K562 (cell line): ENCODE measurements at regions not wholly inside any gene's neighbourhood (a gene's known extent, or its start where the extent isn't known, plus 50 kb on each side); places are given as distances from the start of the nearest gene placed in this dataset.

Source experiments
- ATAC-seq: fragments of 200-7000 bp; cut with Tn5 transposase; 3 replicates; pipeline ENCODE4 v1.9.1; 2020; ENCODE audit warnings: moderate library complexity
- BruUV-seq: library from RNA; stranded (reverse); fragments of 400-500 nt; replicated peaks from 2 replicates; lab custom pipeline; 2021; lab: Mats Ljungman, UMichigan
- CTCF ChIA-PET: fragments of 300-600 bp; formaldehyde crosslinking; extraction: SDS; loops from one replicate; lab custom pipeline; 2021; ENCODE audit warnings: low intra/inter-chr PET ratio; lab: Yijun Ruan, JAX
- POLR2A ChIA-PET: fragments of 300-600, 350-650 bp; sonication (Branson Sonifier 250); formaldehyde crosslinking; extraction: SDS; loops from one replicate; lab custom pipeline; 2021; ENCODE audit warnings: antibody characterized with exemption, inconsistent platforms; lab: Yijun Ruan, JAX
- DNase-seq, 4 experiments: peaks; one replicate each; pipeline versions ENCODE4 v3.0.0 to v3.0.0-alpha.2; 2011 to 2018; ENCODE audit warnings: low spot score in 3 of 4, mixed read lengths in 3 of 4; ENCODE audit errors: extremely low read depth in 1 of 4
- FAIRE-seq: peaks from 2 replicates; lab custom pipeline; 2011; peaks lifted over from hg19 to GRCh38; lab: Jason Lieb, UNC
- H2AFZ ChIP-seq: 2 replicates; pipeline ENCODE4 v1.6.0; 2011; ENCODE audit warnings: low read depth, low read length, control low read depth, inconsistent platforms
- H3K27ac ChIP-seq: fragments of 200-600 bp; 3 replicates; pipeline ENCODE4 v1.8.0; 2011; ENCODE audit warnings: low read depth, mild to moderate bottlenecking, control low read depth, inconsistent platforms, low read length, moderate library complexity, mixed read lengths; ENCODE audit errors: extremely low read depth
- H3K27me3 ChIP-seq, 2 experiments: fragments of 300-600 bp in 1 of 2; 2 replicates in 1 of 2; 3 replicates in 1 of 2; pipeline versions ENCODE4 v1.6.0 to v1.8.0; 2011; ENCODE audit warnings: inconsistent platforms in 2 of 2, low read length in 2 of 2, mild to moderate bottlenecking in 1 of 2, mixed read lengths in 1 of 2, moderate library complexity in 1 of 2; ENCODE audit not compliant: control insufficient read depth in 2 of 2, insufficient read depth in 2 of 2
- H3K36me3 ChIP-seq: fragments of 300-600 bp; 3 replicates; pipeline ENCODE4 v1.8.0; 2011; ENCODE audit warnings: mild to moderate bottlenecking, low read length, inconsistent platforms; ENCODE audit not compliant: control insufficient read depth, insufficient read depth
- H3K4me1 ChIP-seq, 2 experiments: fragments of 200-600 bp in 1 of 2; replicated peaks in 1 of 2; 2 replicates in 1 of 2; 3 replicates in 1 of 2; pipeline versions ENCODE4 v1.5.1 to v1.8.0; 2011; ENCODE audit warnings: inconsistent platforms in 2 of 2, low read length in 2 of 2, mild to moderate bottlenecking in 1 of 2, mixed read lengths in 1 of 2, moderate library complexity in 1 of 2; ENCODE audit not compliant: control insufficient read depth in 2 of 2, insufficient read depth in 2 of 2
- H3K4me2 ChIP-seq: 2 replicates; pipeline ENCODE4 v1.6.1; 2011; ENCODE audit warnings: low read length, control low read depth, inconsistent platforms, mixed read lengths; ENCODE audit not compliant: insufficient read depth
- H3K4me3 ChIP-seq: fragments of 200-600 bp; sonication (generic), shearing (Covaris generic); 2 replicates; pipeline ENCODE4 v1.5.1; 2016; ENCODE audit warnings: control low read depth, inconsistent platforms
- H3K79me2 ChIP-seq: fragments of 200-600 bp; 3 replicates; pipeline ENCODE4 v1.8.0; 2011; ENCODE audit warnings: low read length, inconsistent platforms; ENCODE audit not compliant: control insufficient read depth, insufficient read depth
- H3K9ac ChIP-seq, 2 experiments: 2 replicates each; pipeline versions ENCODE4 v1.6.0 to v1.6.1; 2011; ENCODE audit warnings: low read depth in 2 of 2, low read length in 2 of 2, control low read depth in 1 of 2, inconsistent platforms in 1 of 2, mild to moderate bottlenecking in 1 of 2, mixed read lengths in 1 of 2; ENCODE audit not compliant: insufficient read depth in 1 of 2
- H3K9me1 ChIP-seq: one replicate; pipeline ENCODE4 v1.6.0; 2011; ENCODE audit warnings: inconsistent platforms, mild to moderate bottlenecking, low read length, moderate library complexity; ENCODE audit not compliant: control insufficient read depth, insufficient read depth
- H3K9me3 ChIP-seq: replicated peaks from 2 replicates; pipeline ENCODE4 v1.5.1; 2011; ENCODE audit warnings: low read depth, low read length, inconsistent platforms; ENCODE audit not compliant: control insufficient read depth, insufficient read depth
- H4K20me1 ChIP-seq: replicated peaks from 2 replicates; pipeline ENCODE4 v1.6.1; 2011; ENCODE audit warnings: low read length, inconsistent platforms, mixed read lengths; ENCODE audit not compliant: control insufficient read depth, insufficient read depth
- C11orf30 ChIP-seq: fragments of 450-650 bp; IDR thresholded peaks from 2 replicates; pipeline ENCODE4 v1.6.1; 2016; ENCODE audit warnings: low read depth, mild to moderate bottlenecking
- CAMTA2 ChIP-seq: fragments of 250-450 bp; sonication (Bioruptor Pico); conservative IDR thresholded peaks from 2 replicates; pipeline ENCODE4 v1.5.1; 2022
- CHD4 ChIP-seq: fragments of 200-600 bp; sonication (generic); IDR thresholded peaks from 3 replicates; pipeline ENCODE4 v1.6.1; 2012; ENCODE audit warnings: low read depth, mild to moderate bottlenecking, mixed read lengths, low read length, inconsistent platforms; ENCODE audit not compliant: insufficient read depth, insufficient replicate concordance, poor library complexity, severe bottlenecking
- CREM ChIP-seq: IDR thresholded peaks from 2 replicates; pipeline ENCODE4 v1.6.1; 2014; ENCODE audit warnings: antibody characterized with exemption, low read depth
- GTF2B ChIP-seq: IDR thresholded peaks from 2 replicates; pipeline ENCODE4 v1.6.1; 2011; ENCODE audit not compliant: insufficient read length; ENCODE audit errors: extremely low read depth
- KDM1A ChIP-seq, 2 experiments: fragments of 450-650 bp; IDR thresholded peaks; 2 replicates each; pipeline ENCODE4 v1.6.1; 2016; ENCODE audit warnings: mild to moderate bottlenecking in 2 of 2
- KDM5B ChIP-seq: fragments of 200-600 bp; sonication (generic); IDR thresholded peaks from 2 replicates; pipeline ENCODE4 v1.6.1; 2012; ENCODE audit warnings: low read depth, mild to moderate bottlenecking, moderate library complexity, low read length, control low read depth, inconsistent platforms; ENCODE audit not compliant: insufficient replicate concordance
- MCM5 ChIP-seq: fragments of 450-650 bp; IDR thresholded peaks from 2 replicates; pipeline ENCODE4 v1.6.1; 2016; ENCODE audit warnings: low read depth
- PBX2 ChIP-seq, 2 experiments: IDR thresholded peaks in 1 of 2; conservative IDR thresholded peaks in 1 of 2; 2 replicates each; pipeline ENCODE4 v1.6.1; 2016; ENCODE audit warnings: low read depth in 2 of 2, mild to moderate bottlenecking in 1 of 2, missing compliant biosample characterization in 1 of 2, missing genetic modification characterization in 1 of 2, moderate library complexity in 1 of 2
- PTTG1 ChIP-seq: fragments of 450-650 bp; IDR thresholded peaks from 2 replicates; pipeline ENCODE4 v1.6.1; 2016; ENCODE audit warnings: low read depth, mild to moderate bottlenecking, missing genetic modification characterization, missing compliant biosample characterization
- RAD21 ChIP-seq, 2 experiments: fragments of 250-450 bp in 1 of 2; fragments of 450-650 bp in 1 of 2; sonication (Bioruptor Pico) in 1 of 2; formaldehyde crosslinking in 1 of 2; IDR thresholded peaks in 1 of 2; conservative IDR thresholded peaks in 1 of 2; 2 replicates each; pipeline versions ENCODE4 v1.4.0 to v1.8.0; 2020 to 2022; ENCODE audit warnings: mild to moderate bottlenecking in 2 of 2, moderate library complexity in 1 of 2
- TARDBP ChIP-seq: fragments of 450-650 bp; IDR thresholded peaks from 2 replicates; pipeline ENCODE4 v1.6.1; 2016
- TCF7 ChIP-seq: sonication (generic); IDR thresholded peaks from 2 replicates; pipeline ENCODE4 v1.6.1; 2016; ENCODE audit warnings: antibody characterized with exemption, borderline replicate concordance
- TGIF2 ChIP-seq: sonication (generic); formaldehyde crosslinking; IDR thresholded peaks from 2 replicates; pipeline ENCODE4 v1.8.1; 2022; ENCODE audit warnings: mild to moderate bottlenecking, missing genetic modification reagents, moderate library complexity
- TRIM24 ChIP-seq, 2 experiments: fragments of 450-650 bp; IDR thresholded peaks; 2 replicates each; pipeline ENCODE4 v1.6.1; 2016
- ZFP36 ChIP-seq: fragments of 150-350 bp; IDR thresholded peaks from 2 replicates; pipeline ENCODE4 v1.6.1; 2018; ENCODE audit warnings: low read length, low read depth; ENCODE audit not compliant: partially characterized antibody
- ZNF239 ChIP-seq: fragments of 250-450 bp; sonication (Bioruptor Pico); IDR thresholded peaks from 2 replicates; pipeline ENCODE4 v1.4.0; 2020; ENCODE audit warnings: mild to moderate bottlenecking
- WGBS: fragments of 100-300 bp; shearing (Covaris generic); methylation state at CpG from one replicate; pipeline ENCODE4 v1.1.6; 2016; ENCODE audit warnings: low coverage, mixed read lengths; ENCODE audit not compliant: insufficient coverage; ENCODE audit errors: missing lambda C conversion rate; 5-methylcytosine and 5-hydroxymethylcytosine counted together
- in situ Hi-C: fragments of 300-500 bp; cut with MboI; formaldehyde crosslinking; loops from 4 replicates; pipeline ENCODE4 v1.15.0; 2018; ENCODE audit warnings: inconsistent platforms, mixed read lengths
- intact Hi-C: fragments of 100-400 bp; cut with micrococcal nuclease; formaldehyde crosslinking; loops from 2 replicates; pipeline ENCODE4 v1.14.2; 2022
- TF ChIP-seq, protein P1 (sequence below): fragments of 250-450 bp; sonication (Bioruptor Pico); IDR thresholded peaks from 2 replicates; pipeline ENCODE4 v1.4.0; 2020

- FAIRE-seq (peak; percentile 100), DNase-seq (peak; percentile 31 to 92 (median 58))
- peak; percentile 35 to 61; a peak in 2 of 4 replicates for TF ChIP-seq TRIM24 (IDR thresholded peaks at IDR 0.05)
- TF ChIP-seq ZNF239: no peak
- TF ChIP-seq C11orf30: peak; percentile 96
- no peak for TF ChIP-seq ZFP36
- TF ChIP-seq PTTG1 (tag): no peak
- TF ChIP-seq CAMTA2 (CRISPR knock-in tag): no peak
- no peak for TF ChIP-seq TGIF2 (CRISPR knock-in tag)
- TF ChIP-seq KDM1A (IDR thresholded peaks at IDR 0.05): peak; percentile 98
- TF ChIP-seq RAD21 (CRISPR knock-in tag; conservative IDR thresholded peaks at IDR 0.05 in 1 of 2, IDR thresholded peaks at IDR 0.05 in 1 of 2): peak in 1 of 2 experiments; percentile 30; a peak in 3 of 4 replicates
- TF ChIP-seq TARDBP: no peak
- TF ChIP-seq TCF7: no peak
- peak; percentile 54 for TF ChIP-seq KDM5B
- TF ChIP-seq PBX2 (CRISPR knock-in tag; IDR thresholded peaks at IDR 0.05; ENCODE audit: low read depth): no peak
- TF ChIP-seq PBX2 (tag; conservative IDR thresholded peaks at IDR 0.05; ENCODE audit: low read depth): peak; percentile 73
- no peak for TF ChIP-seq MCM5
- TF ChIP-seq GTF2B: no peak
- TF ChIP-seq, protein P1, sequence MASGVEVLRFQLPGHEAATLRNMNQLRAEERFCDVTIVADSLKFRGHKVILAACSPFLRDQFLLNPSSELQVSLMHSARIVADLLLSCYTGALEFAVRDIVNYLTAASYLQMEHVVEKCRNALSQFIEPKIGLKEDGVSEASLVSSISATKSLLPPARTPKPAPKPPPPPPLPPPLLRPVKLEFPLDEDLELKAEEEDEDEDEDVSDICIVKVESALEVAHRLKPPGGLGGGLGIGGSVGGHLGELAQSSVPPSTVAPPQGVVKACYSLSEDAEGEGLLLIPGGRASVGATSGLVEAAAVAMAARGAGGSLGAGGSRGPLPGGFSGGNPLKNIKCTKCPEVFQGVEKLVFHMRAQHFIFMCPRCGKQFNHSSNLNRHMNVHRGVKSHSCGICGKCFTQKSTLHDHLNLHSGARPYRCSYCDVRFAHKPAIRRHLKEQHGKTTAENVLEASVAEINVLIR (CRISPR knock-in tag): no peak
- no peak for TF ChIP-seq CHD4
- peak; percentile 19; the same call in 1 of the 2 replicates for TF ChIP-seq CREM
Observed at GRCh38 chr14:49970474-49971147, 77.7 kb downstream of the ARF6 start.

More at GRCh38 chr14:49970474-49971147, 77.7 kb downstream of the ARF6 start:
- H4K20me1 ChIP-seq: no peaks in the 10 kb centered on the region
- H3K79me2 ChIP-seq: no peaks in the 10 kb centered on the region
- no peaks in the 10 kb centered on the region for H3K9me1 ChIP-seq
- WGBS: 1% methylated on average over 8 of the region's 8 CpGs
- H3K4me1 ChIP-seq: peaks cover 0 to 32% of the 10 kb centered on the region in 2 experiments; a peak in 4 of 5 replicates
- ChIA-PET CTCF (interaction anchor here (1.0 kb wide), 1 partner anchor 109 kb away, joined by 4 read pairs; no protein-coding TSS in a partner anchor), POLR2A (interaction anchor here (0.7 to 1.5 kb wide), 8 partner anchors 11 to 107 kb away, joined by 3 to 5 read pairs (median 4); no protein-coding TSS in a partner anchor)
- H3K4me3 ChIP-seq: no peak overlapping the region
- H3K36me3 ChIP-seq: no peaks in the 10 kb centered on the region
- peak overlapping the region; percentile 46 to 63; a peak in 3 of 4 replicates for H3K9ac ChIP-seq
- in situ Hi-C loops (no loop called here), intact Hi-C loops (loop anchor here (1.0 to 10.0 kb wide), 4 partner anchors 33 to 106 kb away; no protein-coding TSS in a partner anchor)
- peak overlapping the region; percentile 89 for H2AFZ ChIP-seq
- no peaks in the 10 kb centered on the region for H3K9me3 ChIP-seq
- peak; percentile 93 for ATAC-seq
- peak overlapping the region; percentile 90 for H3K27ac ChIP-seq
- peak overlapping the region; percentile 81 for H3K4me2 ChIP-seq
- H3K27me3 ChIP-seq: no peaks in the 10 kb centered on the region
- no TSS peak for BruUV-seq
